GM21528 (cell line): ENCODE measurements at regions not wholly inside any gene's neighbourhood (a gene's known extent, or its start where the extent isn't known, plus 50 kb on each side); places are given as distances from the start of the nearest gene placed in this dataset.

Experiments used
- ATAC-seq: cut with Tn5 transposase; IDR thresholded peaks from one replicate; pipeline ENCODE4 v1.9.1; 2021; ENCODE audit warnings: mild to moderate bottlenecking, moderate library complexity; ENCODE audit not compliant: unreplicated experiment, low FRiP score

- ATAC-seq: no peak
These were observed 253.8 kb upstream of the DMD start for GRCh38 chrX:33465137-33465536.

- no peak for ATAC-seq
These were observed 245.8 kb upstream of the DMD start for GRCh38 chrX:33457102-33457501.

GRCh38 chrX:33447285-33447684 is 235.9 kb upstream of the DMD start:
- ATAC-seq: no peak

- peak; percentile 55 for ATAC-seq
These were observed 223.1 kb upstream of the DMD start for GRCh38 chrX:33434256-33435092.

- no peak for ATAC-seq
These were observed 205.0 kb upstream of the DMD start for GRCh38 chrX:33416273-33416805.

- no peak for ATAC-seq
These were observed 204.1 kb upstream of the DMD start for GRCh38 chrX:33415459-33415858.

GRCh38 chrX:33385546-33385945 is 174.2 kb upstream of the DMD start:
- no peak for ATAC-seq

- ATAC-seq: no peak
These were observed 168.5 kb upstream of the DMD start for GRCh38 chrX:33379839-33380238.

GRCh38 chrX:33357606-33358005 is 146.3 kb upstream of the DMD start:
- ATAC-seq: no peak

GRCh38 chrX:33339219-33339618 is 127.9 kb upstream of the DMD start:
- no peak for ATAC-seq

- no peak for ATAC-seq
These were observed 125.4 kb upstream of the DMD start for GRCh38 chrX:33336783-33337182.

- no peak for ATAC-seq
These were observed 121.9 kb upstream of the DMD start for GRCh38 chrX:33333271-33333670.

- ATAC-seq: no peak
These were observed 119.4 kb upstream of the DMD start for GRCh38 chrX:33330798-33331197.

GRCh38 chrX:33324099-33324498 is 112.8 kb upstream of the DMD start:
- ATAC-seq: no peak

GRCh38 chrX:33307911-33308354 is 96.6 kb upstream of the DMD start:
- ATAC-seq: no peak

- ATAC-seq: no peak
These were observed 87.3 kb upstream of the DMD start for GRCh38 chrX:33298622-33299021.

- ATAC-seq: no peak
These were observed 74.2 kb upstream of the DMD start for GRCh38 chrX:33285550-33285949.

- ATAC-seq: no peak
These were observed 65.7 kb upstream of the DMD start for GRCh38 chrX:33277046-33277445.

- ATAC-seq: no peak
These were observed 62.2 kb upstream of the DMD start for GRCh38 chrX:33273535-33273934.

- no peak for ATAC-seq
These were observed 61.6 kb upstream of the DMD start for GRCh38 chrX:33272986-33273385.
